OCI-LY3 (cell line): ENCODE measurements at regions not wholly inside any gene's neighbourhood (a gene's known extent, or its start where the extent isn't known, plus 50 kb on each side); places are given as distances from the start of the nearest gene placed in this dataset.

Experiments
- EZH2phosphoT487 ChIP-seq: fragments of 200-600 bp; shearing (Covaris generic); IDR thresholded peaks from 2 replicates; pipeline ENCODE4 v1.6.1; 2018; ENCODE audit warnings: antibody characterized with exemption, mixed run types, low read depth
- TF ChIP-seq, protein P1 (sequence below): fragments of 200-600, 300-600 bp; sonication (generic); IDR thresholded peaks from 2 replicates; pipeline ENCODE4 v1.5.1; 2014; ENCODE audit warnings: antibody characterized with exemption, low read length, low read depth

DNA sequence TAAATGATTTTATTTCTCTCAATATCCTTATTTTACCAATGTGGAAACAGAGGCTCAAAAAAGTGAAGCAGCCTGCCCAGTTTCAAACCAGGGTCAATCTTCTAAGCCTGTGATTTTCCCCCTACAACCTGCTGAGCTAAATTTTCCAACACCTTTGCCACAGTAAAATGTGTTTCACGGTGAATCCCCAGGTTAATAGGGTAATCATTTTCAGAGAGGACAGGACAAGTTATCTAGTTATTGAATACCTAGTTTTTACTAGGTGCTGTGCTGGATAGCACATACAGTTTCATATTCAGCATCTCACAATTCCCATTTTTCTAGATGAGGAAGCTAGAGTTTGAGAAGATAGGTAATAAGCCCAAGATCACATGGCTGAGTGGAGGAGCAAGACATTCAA lies 236.6 kb downstream of the PTH2R start:
- TF ChIP-seq, protein P1, sequence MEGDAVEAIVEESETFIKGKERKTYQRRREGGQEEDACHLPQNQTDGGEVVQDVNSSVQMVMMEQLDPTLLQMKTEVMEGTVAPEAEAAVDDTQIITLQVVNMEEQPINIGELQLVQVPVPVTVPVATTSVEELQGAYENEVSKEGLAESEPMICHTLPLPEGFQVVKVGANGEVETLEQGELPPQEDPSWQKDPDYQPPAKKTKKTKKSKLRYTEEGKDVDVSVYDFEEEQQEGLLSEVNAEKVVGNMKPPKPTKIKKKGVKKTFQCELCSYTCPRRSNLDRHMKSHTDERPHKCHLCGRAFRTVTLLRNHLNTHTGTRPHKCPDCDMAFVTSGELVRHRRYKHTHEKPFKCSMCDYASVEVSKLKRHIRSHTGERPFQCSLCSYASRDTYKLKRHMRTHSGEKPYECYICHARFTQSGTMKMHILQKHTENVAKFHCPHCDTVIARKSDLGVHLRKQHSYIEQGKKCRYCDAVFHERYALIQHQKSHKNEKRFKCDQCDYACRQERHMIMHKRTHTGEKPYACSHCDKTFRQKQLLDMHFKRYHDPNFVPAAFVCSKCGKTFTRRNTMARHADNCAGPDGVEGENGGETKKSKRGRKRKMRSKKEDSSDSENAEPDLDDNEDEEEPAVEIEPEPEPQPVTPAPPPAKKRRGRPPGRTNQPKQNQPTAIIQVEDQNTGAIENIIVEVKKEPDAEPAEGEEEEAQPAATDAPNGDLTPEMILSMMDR: no peak
- no peak for TF ChIP-seq EZH2phosphoT487
